ENCODE measurements at regions not wholly inside any gene's neighbourhood (a gene's known extent, or its start where the extent isn't known, plus 50 kb on each side); places are given as distances from the start of the nearest gene placed in this dataset.

DNA sequence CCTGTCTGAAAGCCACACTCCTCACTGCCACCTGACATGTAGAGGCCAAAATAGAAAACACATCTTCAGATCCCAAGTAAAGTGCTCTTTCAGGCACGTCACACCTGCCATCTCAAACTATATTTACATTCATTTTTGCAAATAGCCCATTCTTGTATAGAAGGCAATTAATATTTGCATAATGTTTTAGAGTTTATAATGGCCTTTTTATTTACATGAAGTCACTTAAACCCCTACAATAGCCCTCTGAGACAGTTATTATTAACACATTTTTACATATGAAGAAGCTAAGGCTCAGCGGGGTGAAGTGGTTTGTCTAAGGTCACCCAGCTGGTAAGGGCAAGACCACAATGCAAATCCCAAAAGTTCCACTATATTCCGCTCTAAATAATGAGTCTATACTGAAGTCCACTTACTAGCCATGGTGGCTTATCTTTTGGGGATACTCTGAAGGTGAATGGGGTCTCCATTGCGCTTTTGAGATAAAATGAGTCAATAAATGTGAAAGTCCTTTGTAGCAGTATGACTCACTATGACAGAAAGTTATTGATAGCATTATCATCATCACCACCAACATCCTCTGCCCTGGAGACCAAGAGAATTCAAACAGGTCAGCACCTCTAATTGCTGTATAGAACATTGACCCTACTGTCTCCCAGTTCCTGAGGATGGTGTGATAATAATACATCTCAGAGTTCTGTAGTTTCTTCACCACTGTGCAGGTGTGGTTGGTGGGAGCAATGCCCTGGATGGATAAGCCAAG, 155.9 kb upstream of the BCL6 start:
- no peak overlapping the region for H3K4me3 Mint-ChIP-seq
- no peak for DNase-seq (ENCODE audit: low spot score in 2 of 2)
- H3K4me1 Mint-ChIP-seq = no peaks in the 10 kb centered on the region

DNA sequence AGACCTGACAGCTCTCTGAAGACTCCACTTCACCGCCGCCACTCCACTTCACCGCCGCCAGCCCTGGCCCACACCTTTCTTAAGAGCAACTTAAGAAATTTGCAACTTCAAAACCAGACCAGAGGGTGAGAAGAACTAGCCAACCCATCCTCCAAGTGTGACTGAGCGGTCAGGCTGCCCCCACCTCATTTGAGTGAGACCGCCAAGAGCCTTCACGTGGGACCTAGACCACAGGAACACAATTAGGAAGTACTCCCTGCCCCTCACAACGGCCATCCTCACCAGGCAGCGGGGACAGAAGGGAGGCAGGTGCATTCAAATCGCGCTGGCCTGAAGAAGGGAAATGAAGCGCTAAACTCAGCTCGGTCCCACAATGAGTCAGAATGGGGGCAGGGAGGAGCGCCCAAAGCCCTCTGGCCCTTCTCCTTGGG, 156.8 kb upstream of the BCL6 start:
- DNase-seq (ENCODE audit: low spot score in 2 of 2) = no peak
- Mint-ChIP-seq H3K27ac (ENCODE audit: low read depth) (peak overlapping the region; percentile 58), H3K4me3 (peak overlapping the region; percentile 27), H3K27me3 (no peaks in the 10 kb centered on the region), H3K36me3 (ENCODE audit: insufficient read depth) (no peaks in the 10 kb centered on the region), H3K4me1 (no peaks in the 10 kb centered on the region), H3K9me3 (no peaks in the 10 kb centered on the region)
- no peak for ATAC-seq (replicated peaks; ENCODE audit: extremely low read depth, poor library complexity, severe bottlenecking)

More for the DNA sequence above, 155.9 kb upstream of the BCL6 start:
- Mint-ChIP-seq H3K27ac (ENCODE audit: low read depth) (peak overlapping the region; percentile 58), H3K27me3 (no peaks in the 10 kb centered on the region), H3K9me3 (no peaks in the 10 kb centered on the region), H3K36me3 (ENCODE audit: insufficient read depth) (no peaks in the 10 kb centered on the region)
- ATAC-seq (replicated peaks; ENCODE audit: extremely low read depth, poor library complexity, severe bottlenecking) = no peak

DNA sequence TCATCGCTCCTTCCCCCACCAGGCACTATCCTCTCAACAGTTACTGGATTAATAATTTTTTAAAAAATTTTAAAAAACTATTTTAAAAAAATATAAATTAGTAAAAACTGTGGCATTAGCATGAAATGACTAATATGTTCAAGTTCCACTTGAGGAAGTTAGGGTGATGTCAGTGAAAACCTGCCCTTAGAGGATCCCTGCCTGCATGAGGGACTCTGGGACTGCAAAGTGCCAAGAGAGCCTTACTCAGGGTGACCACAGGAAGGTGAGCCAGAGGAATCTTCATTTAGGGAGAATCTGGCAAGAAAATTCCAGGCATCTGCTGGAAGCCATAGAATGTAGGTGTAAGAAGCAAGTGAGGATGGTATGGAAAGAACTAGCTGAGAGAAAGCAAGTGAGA, 157.7 kb upstream of the BCL6 start:
- Mint-ChIP-seq H3K36me3 (ENCODE audit: insufficient read depth) (no peaks in the 10 kb centered on the region), H3K9me3 (no peaks in the 10 kb centered on the region), H3K27ac (ENCODE audit: low read depth) (no peak overlapping the region), H3K4me1 (no peaks in the 10 kb centered on the region), H3K4me3 (no peak overlapping the region), H3K27me3 (no peaks in the 10 kb centered on the region)
- DNase-seq (ENCODE audit: low spot score in 2 of 2) (no peak), ATAC-seq (replicated peaks; ENCODE audit: extremely low read depth, poor library complexity, severe bottlenecking) (no peak)

DNA sequence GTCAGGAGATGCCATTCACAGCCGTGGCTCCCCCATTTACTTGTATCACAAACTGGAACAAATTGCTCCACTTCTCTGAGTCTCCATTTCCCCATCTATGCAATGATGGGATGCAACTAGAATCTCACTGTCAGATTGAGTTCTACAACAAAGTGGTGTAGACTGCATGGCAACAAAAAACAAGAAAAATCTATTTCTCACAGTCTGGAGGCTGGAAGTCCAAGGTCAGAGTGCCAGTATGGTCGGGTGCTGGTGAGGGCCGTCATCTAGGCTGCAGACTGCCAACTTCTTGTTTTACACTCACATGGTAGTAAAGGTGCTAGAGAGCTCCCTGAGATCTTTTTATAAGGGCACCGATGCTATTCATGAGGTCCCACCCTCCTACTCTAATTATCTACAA, 158.4 kb upstream of the BCL6 start:
- Mint-ChIP-seq H3K4me1 (no peaks in the 10 kb centered on the region), H3K36me3 (ENCODE audit: insufficient read depth) (no peaks in the 10 kb centered on the region), H3K4me3 (no peak overlapping the region), H3K27ac (ENCODE audit: low read depth) (no peak overlapping the region), H3K9me3 (no peaks in the 10 kb centered on the region), H3K27me3 (no peaks in the 10 kb centered on the region)
- ATAC-seq (replicated peaks; ENCODE audit: extremely low read depth, poor library complexity, severe bottlenecking) (no peak), DNase-seq (ENCODE audit: low spot score in 2 of 2) (no peak)

DNA sequence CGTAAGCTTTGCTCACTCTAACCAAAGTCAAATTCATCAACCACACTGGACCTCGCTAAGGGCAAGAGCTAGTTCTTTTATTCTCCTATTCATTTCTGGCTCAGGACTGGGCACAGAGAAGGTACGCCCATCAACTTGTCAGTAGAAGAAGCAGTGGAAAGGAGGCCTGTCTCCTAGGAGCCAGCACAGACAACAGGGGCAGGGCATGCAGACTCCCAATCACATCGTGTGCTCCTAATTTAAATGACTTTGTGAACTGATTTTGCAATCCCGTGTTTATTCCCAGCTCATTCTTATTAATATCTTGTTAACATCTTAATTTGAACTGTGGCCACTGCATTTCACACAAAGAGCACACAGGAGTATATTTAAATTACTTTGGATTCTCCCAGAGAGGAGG, 161.1 kb upstream of the BCL6 start:
- H3K4me1 Mint-ChIP-seq = no peaks in the 10 kb centered on the region
- ATAC-seq (replicated peaks; ENCODE audit: extremely low read depth, poor library complexity, severe bottlenecking) = no peak
- H3K4me3 Mint-ChIP-seq = no peak overlapping the region
- no peaks in the 10 kb centered on the region for H3K9me3 Mint-ChIP-seq
- H3K27ac Mint-ChIP-seq (ENCODE audit: low read depth) = no peak overlapping the region
- DNase-seq (ENCODE audit: low spot score in 2 of 2) = no peak
- H3K36me3 Mint-ChIP-seq (ENCODE audit: insufficient read depth) = no peaks in the 10 kb centered on the region
- H3K27me3 Mint-ChIP-seq = no peaks in the 10 kb centered on the region

DNA sequence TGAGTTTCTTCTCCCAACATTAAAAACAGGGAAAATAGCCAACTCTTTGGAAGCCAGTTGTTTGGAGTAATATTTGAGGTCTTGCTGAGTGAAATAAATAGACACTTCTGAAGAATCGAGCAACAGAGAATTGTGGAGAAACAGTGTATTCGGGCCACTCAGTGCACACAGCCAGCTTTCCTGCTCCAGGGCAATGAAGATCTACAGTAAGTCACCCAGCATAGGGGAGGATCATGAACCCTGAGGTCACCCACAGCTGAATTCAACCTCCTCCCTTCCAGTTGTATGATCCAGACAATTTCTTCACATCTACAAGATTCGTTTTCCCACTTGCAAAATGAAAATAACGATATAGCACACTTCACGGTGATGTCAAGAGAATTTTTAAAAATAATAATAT, 161.7 kb upstream of the BCL6 start:
- no peak for ATAC-seq (replicated peaks; ENCODE audit: extremely low read depth, poor library complexity, severe bottlenecking)
- Mint-ChIP-seq H3K9me3 (no peaks in the 10 kb centered on the region), H3K36me3 (ENCODE audit: insufficient read depth) (no peaks in the 10 kb centered on the region), H3K27me3 (no peaks in the 10 kb centered on the region), H3K4me3 (no peak overlapping the region), H3K27ac (ENCODE audit: low read depth) (no peak overlapping the region), H3K4me1 (no peaks in the 10 kb centered on the region)
- no peak for DNase-seq (ENCODE audit: low spot score in 2 of 2)

DNA sequence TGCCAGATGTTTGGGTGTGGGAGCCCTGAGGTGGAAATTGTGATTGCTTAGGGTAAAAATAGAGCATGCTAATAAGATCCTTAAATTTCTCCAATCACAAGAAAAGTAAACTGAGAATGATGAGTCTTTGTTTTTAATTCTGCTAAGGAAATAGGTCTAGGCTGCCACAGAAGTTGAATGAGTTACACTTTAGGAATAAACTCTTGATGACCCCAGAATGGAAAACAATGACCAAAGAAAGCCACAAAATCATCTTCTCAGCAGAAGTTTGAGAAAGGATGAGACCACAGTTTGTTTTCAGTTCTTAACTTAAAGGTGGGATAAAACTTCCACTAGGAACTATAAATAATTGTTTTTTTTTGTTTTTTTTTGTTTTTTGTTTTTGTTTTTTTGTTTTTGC, 164.6 kb upstream of the BCL6 start:
- no peaks in the 10 kb centered on the region for H3K9me3 Mint-ChIP-seq
- no peak for DNase-seq (ENCODE audit: low spot score in 2 of 2)
- no peaks in the 10 kb centered on the region for H3K27me3 Mint-ChIP-seq
- H3K27ac Mint-ChIP-seq (ENCODE audit: low read depth) = no peak overlapping the region
- peaks cover 4% of the 10 kb centered on the region for H3K4me1 Mint-ChIP-seq
- no peak for ATAC-seq (replicated peaks; ENCODE audit: extremely low read depth, poor library complexity, severe bottlenecking)
- no peak overlapping the region for H3K4me3 Mint-ChIP-seq
- H3K36me3 Mint-ChIP-seq (ENCODE audit: insufficient read depth) = no peaks in the 10 kb centered on the region

DNA sequence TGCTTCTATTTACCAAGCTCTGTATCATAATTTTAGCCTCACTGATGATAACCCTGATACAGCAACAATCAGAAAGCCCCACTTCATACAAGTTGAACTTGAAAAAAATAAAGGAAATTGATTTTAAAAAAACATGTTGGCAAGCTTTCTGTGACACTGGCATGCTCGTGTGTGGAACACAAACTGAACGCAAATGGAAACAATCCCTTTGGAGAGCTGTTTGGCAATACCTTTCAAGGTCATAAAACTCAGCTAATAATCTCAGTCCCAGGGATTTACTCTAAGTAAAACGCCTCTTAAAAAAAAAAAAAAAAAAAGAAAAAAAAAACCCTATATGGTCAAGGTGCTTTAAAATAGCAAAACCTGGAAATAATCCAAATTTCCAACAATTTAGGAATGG, 166.7 kb upstream of the BCL6 start:
- Mint-ChIP-seq H3K9me3 (no peaks in the 10 kb centered on the region), H3K4me1 (peaks cover 5% of the 10 kb centered on the region), H3K36me3 (ENCODE audit: insufficient read depth) (no peaks in the 10 kb centered on the region), H3K4me3 (no peak overlapping the region), H3K27ac (ENCODE audit: low read depth) (no peak overlapping the region), H3K27me3 (no peaks in the 10 kb centered on the region)
- ATAC-seq (replicated peaks; ENCODE audit: extremely low read depth, poor library complexity, severe bottlenecking) = no peak
- DNase-seq (ENCODE audit: low spot score in 2 of 2) = no peak

DNA sequence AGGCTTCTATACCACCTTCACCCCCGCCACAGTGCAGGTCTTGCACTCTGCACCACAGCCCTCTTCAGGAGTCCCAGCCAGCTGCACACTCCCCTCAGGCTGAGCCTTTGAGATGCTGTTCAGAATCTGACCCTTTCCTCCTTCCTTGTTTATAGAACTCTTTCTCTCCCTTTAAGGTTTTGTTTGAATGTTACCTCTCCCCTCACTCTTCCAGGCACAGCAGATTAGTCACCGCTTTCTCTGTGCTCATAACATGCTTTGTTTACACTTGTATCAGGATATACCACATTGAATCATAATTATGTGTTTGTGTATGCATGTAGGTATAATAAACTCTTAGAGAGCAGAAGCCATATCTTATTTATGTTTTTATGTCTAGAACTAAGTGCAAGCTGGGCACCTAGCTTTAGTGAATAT, 168.4 kb upstream of the BCL6 start:
- no peak for DNase-seq (ENCODE audit: low spot score in 2 of 2)
- no peaks in the 10 kb centered on the region for H3K36me3 Mint-ChIP-seq (ENCODE audit: insufficient read depth)
- no peaks in the 10 kb centered on the region for H3K9me3 Mint-ChIP-seq
- no peak overlapping the region for H3K27ac Mint-ChIP-seq (ENCODE audit: low read depth)
- H3K4me1 Mint-ChIP-seq = peaks cover 13% of the 10 kb centered on the region
- no peak overlapping the region for H3K4me3 Mint-ChIP-seq
- no peaks in the 10 kb centered on the region for H3K27me3 Mint-ChIP-seq
- no peak for ATAC-seq (replicated peaks; ENCODE audit: extremely low read depth, poor library complexity, severe bottlenecking)

DNA sequence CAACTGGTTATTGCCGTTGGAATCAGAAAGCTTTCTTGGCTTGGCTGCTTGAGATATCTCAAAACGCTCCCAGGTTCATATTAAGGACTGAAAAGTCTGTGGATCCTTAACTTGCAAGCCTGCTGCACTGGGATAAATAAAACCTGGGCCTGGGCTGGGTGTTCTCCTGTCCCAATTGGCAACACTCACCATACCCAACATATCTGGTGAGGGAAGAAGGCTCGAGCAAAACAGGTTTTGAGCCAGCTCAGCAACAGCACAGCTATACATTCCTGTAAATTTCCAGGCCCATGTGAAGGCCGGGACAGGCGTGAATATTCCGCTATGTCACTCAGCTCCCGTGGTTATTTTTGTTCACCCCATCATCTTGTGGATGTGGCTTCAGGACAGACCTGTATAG, 169.0 kb upstream of the BCL6 start:
- Mint-ChIP-seq H3K4me3 (no peak overlapping the region), H3K4me1 (peaks cover 19% of the 10 kb centered on the region), H3K9me3 (no peaks in the 10 kb centered on the region), H3K36me3 (ENCODE audit: insufficient read depth) (peaks cover 3% of the 10 kb centered on the region), H3K27me3 (no peaks in the 10 kb centered on the region), H3K27ac (ENCODE audit: low read depth) (peak overlapping the region; percentile 9)
- DNase-seq (ENCODE audit: low spot score in 2 of 2) (no peak), ATAC-seq (replicated peaks; ENCODE audit: extremely low read depth, poor library complexity, severe bottlenecking) (no peak)

DNA sequence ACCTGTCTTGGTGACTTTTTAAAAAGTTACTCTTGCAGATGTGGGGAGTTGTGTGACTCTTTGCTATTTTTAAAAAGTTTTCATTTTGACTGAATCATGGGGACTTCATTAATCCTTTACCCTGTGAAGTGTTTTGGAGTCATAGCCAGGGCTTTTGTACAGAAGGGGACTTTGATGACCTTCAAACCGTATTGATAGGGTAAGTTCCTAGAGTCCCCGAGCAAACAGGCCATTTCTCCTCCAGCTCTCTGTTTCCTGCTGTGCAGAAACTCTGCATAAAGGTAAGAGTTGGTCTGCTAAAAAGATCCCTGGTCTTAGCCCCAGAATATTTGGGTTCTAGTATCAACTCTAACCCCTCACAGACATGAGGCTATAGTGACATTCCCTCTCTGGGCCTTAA, 170.8 kb upstream of the BCL6 start:
- H3K36me3 Mint-ChIP-seq (ENCODE audit: insufficient read depth) = peaks cover 8% of the 10 kb centered on the region
- no peak overlapping the region for H3K4me3 Mint-ChIP-seq
- no peaks in the 10 kb centered on the region for H3K9me3 Mint-ChIP-seq
- H3K27ac Mint-ChIP-seq (ENCODE audit: low read depth) = no peak overlapping the region
- no peaks in the 10 kb centered on the region for H3K27me3 Mint-ChIP-seq
- peaks cover 29% of the 10 kb centered on the region for H3K4me1 Mint-ChIP-seq
- ATAC-seq (replicated peaks; ENCODE audit: extremely low read depth, poor library complexity, severe bottlenecking) = no peak
- no peak for DNase-seq (ENCODE audit: low spot score in 2 of 2)

DNA sequence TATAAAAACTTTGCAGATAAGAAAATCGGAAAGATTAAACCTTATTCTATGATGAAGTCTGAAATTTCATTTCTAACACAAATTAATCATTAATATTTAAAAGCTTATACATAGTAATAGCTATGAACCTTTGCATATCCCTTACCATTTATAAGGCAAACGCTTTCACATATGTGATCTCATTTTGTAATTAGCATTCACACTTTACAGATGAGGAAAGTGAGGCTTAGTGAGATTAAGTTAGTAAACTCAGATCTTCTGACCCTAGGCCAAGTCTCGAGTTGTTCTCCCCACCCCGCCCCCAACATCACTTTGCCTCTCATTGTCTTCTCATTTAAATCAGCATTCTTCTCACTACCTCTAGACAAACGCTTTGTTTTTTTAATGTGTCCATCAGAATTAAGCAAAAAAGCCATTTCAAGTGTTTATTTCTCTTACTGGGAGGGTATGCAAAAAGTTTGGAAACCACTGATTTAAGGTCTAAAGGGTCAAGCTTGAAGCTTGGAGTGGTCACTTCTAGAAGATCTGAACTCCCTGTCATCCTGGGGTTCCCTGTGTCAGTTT, 172.9 kb upstream of the BCL6 start:
- peak overlapping the region; percentile 80 for H3K4me3 Mint-ChIP-seq
- H3K4me1 Mint-ChIP-seq = peaks cover 29% of the 10 kb centered on the region
- H3K27ac Mint-ChIP-seq (ENCODE audit: low read depth) = peak overlapping the region; percentile 91
- DNase-seq (ENCODE audit: low spot score in 2 of 2) (no peak), ATAC-seq (replicated peaks; ENCODE audit: extremely low read depth, poor library complexity, severe bottlenecking) (no peak)
- H3K27me3 Mint-ChIP-seq = no peaks in the 10 kb centered on the region
- H3K9me3 Mint-ChIP-seq = no peaks in the 10 kb centered on the region
- H3K36me3 Mint-ChIP-seq (ENCODE audit: insufficient read depth) = peaks cover 8% of the 10 kb centered on the region

DNA sequence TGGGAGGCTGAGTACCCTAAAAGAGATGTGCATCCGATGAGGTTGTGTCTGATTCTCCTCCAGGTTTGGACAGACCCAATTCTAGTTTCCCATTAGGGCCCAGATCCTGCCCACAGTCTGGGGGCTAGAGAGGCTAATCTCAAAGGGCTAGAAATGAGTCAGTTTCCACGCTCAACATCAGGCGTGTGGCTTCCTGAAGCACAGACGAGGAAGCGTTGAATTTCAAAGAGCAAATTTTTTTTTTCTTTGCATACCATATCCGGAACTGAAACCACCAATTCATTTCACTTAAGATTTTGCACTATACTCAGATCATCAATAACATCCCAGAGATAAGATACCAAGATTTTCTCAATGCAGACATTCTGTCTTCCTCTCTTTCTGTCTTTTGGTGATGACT, 173.8 kb upstream of the BCL6 start:
- Mint-ChIP-seq H3K27me3 (no peaks in the 10 kb centered on the region), H3K4me3 (peak overlapping the region; percentile 80), H3K27ac (ENCODE audit: low read depth) (peak overlapping the region; percentile 91), H3K4me1 (peaks cover 29% of the 10 kb centered on the region), H3K36me3 (ENCODE audit: insufficient read depth) (peaks cover 8% of the 10 kb centered on the region), H3K9me3 (no peaks in the 10 kb centered on the region)
- ATAC-seq (replicated peaks; ENCODE audit: extremely low read depth, poor library complexity, severe bottlenecking) (peak; percentile 92), DNase-seq (ENCODE audit: low spot score in 2 of 2) (peak in 1 of 2 donors; percentile 45)

Data from central memory CD8-positive, alpha-beta T cell (primary cell).